ENCODE measurements at regions not wholly inside any gene's neighbourhood (a gene's known extent, or its start where the extent isn't known, plus 50 kb on each side); places are given as distances from the start of the nearest gene placed in this dataset.

DNA sequence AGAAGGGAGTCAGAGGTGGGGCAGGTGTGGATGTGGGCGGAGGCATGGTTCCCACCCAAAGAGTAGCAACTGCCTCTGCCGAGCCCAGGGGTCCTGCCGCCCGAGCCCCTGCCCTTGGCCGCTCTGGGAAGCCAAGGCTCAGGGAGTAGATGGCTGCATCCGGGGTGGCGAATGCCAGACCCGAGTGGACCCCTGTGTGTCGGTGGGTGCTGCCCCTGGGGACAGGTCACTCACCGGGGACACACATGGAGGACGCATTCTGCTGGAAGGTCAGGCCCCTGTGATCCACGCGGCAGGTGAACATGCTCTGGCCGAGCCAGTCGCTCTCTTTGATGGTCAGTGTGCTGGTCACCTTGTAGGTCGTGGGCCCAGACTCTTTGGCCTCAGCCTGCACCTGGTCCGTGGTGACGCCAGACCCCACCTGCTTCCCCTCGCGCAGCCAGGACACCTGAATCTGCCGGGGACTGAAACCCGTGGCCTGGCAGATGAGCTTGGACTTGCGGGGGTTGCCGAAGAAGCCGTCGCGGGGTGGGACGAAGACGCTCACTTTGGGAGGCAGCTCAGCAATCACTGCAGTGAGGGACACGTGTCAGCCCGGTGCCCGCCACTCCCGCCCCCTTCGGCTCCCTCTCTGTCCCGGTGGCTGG lies 329.0 kb downstream of the TMEM121 start:
- TF ChIP-seq CTCF (IDR thresholded peaks at IDR 0.05) = no peak
- TF ChIP-seq POLR2A (IDR thresholded peaks at IDR 0.05) = no peak
